ENCODE measurements at regions not wholly inside any gene's neighbourhood (a gene's known extent, or its start where the extent isn't known, plus 50 kb on each side); places are given as distances from the start of the nearest gene placed in this dataset.
"Not testable (repeated sequence)": the region's sequence is repeated elsewhere in the genome, so short reads cannot be mapped to it uniquely, and the experiment has no call there.

DNA sequence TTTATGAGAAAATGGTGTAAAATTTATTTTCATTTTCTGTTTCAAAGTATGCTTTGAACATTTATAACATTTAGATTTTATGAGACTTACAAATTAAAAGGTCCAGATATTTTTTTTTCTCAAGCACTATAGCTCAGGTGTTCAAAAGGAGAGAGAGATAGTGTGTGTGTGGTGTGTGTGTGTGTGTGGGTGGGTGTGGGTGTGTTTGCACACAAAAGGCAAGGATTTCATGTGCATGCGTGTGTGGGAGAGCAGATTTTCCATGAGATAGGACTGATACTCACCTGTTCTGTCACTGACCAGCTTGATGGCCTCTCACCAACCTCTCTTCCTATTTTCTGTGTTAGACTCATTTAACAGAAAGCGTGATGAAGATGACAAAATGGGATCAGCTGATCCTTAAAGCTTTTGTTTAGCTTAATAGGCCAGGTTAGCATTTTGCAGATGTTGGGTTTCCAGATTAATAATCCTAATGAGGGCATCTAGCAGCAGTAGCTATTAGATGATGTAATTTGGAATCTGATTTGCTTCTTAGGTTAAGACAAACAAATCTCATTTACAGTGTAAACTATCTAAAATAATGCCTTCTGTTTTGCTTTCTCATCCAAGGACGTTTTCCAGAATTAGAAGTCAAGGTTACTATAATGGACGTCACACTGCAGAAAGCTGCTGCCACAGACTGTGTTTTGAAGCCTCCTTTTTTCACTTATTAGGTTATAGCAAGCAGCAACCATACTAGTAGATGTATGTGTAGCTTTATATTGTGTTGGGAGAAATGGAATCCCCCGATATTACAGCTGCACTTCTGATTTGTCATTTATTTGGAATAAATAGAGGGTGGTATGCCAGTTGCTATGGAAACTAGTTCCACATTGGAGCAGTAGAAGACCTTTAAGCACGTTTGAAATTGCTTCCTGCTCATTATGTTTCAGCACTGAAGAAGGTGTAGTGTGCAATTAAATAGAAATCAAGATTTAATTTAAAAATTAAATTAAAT lies 355.6 kb downstream of the TAF11L14 start:
- DNase-seq: no peak

DNA sequence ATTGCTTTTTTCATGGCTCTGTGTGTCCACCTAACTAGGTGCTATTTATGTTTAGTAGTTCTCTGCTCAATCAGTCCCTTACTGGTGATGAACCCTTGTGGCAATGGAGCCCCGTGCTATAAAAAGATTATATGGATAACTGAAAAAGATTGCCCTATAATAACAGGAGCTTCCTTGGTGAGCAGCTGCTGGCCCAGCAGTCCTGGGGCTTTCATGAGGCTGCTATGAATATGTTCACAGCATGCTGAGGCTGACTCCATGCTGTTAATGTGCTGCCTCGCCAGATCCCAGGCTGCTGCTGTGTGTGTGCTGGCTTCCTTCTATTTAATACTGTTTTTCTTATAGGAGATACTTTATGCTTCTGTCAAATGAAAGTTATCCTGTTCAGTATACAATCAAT lies 357.5 kb downstream of the TAF11L14 start:
- no peak for DNase-seq

DNA sequence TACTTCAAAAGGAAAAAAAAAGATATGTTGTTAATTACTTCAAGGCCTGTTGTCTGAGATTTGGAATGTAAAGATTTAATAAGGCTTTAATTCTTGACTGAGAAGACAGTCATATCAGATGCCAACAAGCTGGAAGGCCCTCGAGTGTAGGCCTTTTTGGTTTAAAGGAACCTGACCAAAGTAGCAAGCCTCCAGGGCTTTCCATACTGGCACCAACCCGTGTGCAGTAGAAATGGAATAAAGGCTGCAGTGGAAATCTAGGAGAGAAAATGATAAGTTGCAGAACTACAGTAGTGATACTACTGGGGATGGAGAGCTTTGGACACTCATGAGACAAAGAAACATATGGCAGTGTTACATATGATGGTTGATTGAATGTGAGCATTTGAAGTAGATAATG lies 358.0 kb downstream of the TAF11L14 start:
- DNase-seq: no peak

DNA sequence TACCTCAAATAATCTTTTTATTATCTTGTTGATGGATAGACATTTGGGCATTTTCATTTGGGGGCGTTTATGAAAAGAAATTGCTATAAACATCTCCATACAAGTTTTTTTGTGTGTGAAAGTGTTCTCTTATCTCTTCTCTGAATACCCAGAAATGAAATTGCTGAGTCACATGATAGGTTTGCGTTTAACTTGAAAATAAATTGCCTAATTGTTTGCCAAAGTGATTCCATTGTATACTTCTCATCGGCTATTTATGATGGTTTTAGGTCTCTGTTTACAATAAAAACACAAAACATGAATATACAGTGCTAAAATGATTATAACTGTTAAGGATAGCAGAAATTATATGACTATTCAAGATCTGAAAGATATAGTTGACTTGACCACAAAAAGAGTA lies 361.7 kb downstream of the TAF11L14 start:
- DNase-seq: no peak

DNA sequence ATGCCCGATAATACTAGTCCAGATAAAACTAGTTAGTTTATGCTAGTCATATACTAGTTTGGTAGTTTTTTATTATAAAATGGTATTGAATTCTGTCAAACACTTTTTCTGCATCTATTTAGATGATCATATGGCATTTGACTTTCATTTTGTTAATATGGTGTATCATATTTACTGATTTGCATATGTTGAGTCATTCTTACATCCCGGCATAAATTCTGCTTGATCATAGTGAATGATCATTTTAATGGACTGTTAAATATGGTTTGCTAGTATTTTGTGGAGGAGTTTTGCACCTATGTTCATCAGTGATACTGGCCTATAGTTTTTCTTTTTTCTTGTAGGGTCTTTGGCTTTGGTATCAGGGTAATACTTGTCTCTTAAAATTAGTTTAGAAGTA lies 365.6 kb downstream of the TAF11L14 start:
- no peak for DNase-seq

DNA sequence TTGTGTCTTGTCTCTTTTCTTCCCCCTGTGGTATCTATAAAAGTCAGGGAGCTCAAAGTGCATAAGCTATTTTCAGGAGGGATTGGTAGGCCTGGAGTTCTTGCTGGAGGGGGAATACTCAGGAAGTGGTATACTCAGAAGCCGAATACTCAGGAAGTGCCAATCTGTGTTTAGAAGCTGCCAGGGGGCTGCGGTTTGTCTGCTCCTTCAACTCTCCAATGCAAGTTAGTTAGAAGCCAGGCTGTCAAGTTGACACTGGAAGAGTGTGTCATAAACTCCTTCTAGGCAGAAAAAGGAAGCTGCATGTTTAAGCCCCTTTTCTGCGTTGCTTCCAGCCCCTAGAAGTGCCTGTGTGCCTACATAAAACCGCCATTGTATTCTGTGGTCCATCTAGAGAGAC lies 366.5 kb downstream of the TAF11L14 start:
- no peak for DNase-seq

DNA sequence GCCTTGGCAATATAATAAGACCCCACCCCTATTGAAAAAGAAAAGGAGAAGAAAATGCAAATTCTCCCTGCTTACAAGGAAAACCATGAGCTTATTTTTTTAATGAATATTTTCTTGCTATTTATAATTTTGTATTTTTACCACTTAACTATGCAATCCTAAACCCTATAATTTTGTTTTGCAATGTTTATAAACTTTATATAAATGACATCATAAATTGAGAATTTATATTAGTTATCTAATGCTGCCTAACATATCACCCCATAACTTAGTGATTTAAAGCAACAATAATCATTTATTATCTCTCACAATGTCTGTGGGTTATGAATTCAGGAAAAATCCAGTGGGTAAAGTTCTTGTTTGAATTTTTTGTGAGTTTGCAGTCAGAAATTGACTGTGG lies 369.1 kb downstream of the TAF11L14 start:
- no peak for DNase-seq

DNA sequence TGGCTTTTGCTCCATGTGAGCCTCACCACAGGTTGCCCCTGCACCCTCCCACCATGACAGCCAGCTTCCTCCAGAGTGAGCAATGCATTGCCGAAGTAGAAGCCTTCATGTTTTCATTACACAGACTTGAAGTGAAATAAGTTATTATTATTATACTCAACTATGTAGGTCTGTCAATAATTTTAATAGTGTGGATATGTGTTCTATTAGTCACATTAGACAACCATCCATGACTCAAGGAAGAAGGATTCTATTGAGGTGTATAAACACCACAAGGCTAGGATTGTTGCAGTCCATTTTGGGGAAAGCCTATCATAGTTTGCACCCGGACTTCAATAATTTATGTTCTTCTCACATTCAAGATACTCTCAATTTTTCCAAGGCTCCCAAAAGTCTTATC lies 369.5 kb downstream of the TAF11L14 start:
- DNase-seq: no peak

DNA sequence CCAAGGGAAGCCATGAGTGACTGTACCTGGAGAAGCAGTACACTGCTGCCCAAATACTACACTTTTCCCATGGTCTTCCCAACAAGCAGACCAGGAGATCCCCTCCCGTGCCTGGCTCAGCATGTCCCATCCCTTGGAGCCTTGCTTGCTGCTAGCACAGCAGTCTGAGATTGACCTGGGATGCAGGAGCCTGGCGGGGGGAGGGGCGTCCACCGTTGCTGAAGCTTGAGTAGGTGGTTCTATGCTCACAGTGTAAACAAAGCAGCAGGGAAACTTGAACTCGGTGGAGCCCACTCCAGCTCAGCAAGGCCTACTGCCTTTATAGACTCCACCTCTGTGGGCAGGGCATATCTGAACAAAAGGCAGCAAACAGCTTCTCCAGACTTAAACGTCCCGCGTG lies 372.0 kb downstream of the TAF11L14 start:
- not testable (repeated sequence) for DNase-seq

DNA sequence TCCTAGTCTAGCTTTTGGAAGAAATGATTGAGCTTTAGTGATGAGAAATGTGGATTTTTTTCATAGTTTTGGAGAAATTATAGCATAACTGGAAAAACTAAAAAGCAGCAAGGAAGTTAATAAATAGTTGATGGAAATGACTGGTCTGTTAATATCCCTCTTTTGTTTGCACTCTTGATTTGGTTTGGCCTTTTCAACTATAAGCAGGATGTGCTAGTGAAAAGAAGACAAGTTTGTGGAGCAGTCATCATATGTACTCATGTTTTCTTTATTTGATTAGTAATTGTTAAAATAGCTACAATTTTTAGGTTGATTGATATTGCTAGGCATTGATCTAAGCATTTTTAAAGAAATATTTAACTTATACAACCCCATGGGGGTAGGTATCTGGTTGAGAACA lies 374.7 kb downstream of the TAF11L14 start:
- DNase-seq: no peak

DNA sequence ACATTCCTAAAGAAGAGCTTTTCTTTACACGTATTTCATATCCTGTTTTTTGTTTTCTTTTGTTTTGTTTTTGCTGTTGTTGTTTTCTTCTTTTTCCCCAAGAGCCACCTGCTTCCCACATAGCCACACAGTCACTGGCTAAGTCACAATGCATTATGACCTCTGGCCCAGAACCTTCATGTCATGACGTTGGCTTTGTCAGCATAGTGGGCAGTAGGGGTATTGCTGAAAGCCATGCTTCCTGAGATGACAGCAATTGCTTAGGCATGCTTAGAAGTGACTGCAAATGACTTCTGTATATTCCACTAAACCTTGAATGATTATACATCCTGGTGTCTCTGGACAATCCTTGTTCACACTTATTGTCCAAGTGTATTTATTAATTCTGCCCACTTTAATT lies 375.8 kb downstream of the TAF11L14 start:
- DNase-seq: no peak

DNA sequence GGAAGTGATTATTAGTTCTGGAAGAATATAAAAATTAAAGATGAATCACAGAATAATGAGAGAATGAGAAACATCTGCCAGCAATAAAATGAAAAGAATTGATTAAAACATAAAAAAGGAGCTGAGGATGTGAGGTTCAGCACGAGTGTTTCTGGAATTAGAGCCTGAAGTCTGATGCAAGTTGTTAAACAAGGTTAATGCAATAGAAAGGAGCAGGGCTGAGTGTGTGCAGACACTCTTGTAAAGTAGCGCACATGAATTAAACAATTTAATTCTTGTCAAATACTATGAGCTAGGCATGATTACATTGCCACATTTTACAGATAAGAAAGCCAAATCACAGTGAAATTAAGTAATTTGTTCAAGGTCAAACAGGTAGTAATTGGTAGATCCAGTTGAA lies 384.2 kb downstream of the TAF11L14 start:
- no peak for DNase-seq

DNA sequence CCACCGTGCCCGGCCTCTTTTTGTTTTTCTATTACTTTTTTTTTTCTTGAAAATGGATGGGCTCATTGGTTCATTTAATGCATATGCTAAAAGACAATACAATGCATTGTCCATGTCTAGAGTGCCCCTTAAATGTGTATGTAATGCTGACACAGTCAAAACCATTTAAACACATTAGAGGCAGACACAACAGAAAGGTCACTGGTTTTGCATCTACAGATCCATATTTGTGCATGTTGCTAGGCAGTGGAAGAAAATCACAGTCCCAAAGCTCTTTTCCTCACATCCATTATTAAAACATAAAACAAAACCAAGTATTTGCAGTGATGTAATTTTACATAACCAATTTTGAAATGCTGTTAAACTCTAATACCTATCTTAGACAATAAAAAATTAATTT lies 389.0 kb downstream of the TAF11L14 start:
- no peak for DNase-seq

DNA sequence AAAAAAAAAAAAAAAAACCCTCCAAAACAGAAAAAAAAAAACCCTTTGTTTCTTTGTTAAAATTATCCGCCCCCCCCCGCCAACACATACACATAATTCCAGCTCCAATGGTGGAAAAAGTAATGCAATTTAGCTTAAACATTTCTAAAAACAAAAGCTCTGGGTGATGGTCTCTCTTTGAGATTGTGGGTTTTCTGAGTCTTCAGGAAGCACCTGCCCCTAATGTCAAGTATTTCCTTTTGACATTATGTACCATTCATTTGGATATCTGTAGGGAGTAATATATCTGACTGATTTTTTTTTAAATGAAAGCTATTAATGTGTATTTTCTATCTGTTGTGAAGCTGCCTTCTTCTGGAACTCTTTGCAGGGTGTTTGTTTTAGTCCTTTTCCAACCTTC lies 389.7 kb downstream of the TAF11L14 start:
- no peak for DNase-seq

DNA sequence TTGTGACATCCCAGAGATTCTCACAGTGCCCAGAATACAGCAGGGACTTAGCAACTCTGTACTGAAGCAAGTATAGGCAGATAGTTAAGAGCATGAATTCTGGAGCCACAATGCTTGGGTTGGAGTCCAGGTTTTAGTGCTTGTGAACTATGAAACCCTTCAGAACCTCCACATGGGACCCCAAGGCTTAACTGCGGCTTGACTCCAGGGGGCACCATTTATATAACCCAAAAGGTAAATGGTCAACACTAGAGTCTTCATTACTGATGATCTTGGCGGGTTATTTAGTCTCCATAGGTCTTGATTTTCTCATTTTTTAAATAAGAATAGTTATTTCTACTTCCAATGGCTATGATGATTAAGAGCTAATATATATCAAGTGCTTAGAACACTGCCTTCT lies 390.3 kb downstream of the TAF11L14 start:
- no peak for DNase-seq

DNA sequence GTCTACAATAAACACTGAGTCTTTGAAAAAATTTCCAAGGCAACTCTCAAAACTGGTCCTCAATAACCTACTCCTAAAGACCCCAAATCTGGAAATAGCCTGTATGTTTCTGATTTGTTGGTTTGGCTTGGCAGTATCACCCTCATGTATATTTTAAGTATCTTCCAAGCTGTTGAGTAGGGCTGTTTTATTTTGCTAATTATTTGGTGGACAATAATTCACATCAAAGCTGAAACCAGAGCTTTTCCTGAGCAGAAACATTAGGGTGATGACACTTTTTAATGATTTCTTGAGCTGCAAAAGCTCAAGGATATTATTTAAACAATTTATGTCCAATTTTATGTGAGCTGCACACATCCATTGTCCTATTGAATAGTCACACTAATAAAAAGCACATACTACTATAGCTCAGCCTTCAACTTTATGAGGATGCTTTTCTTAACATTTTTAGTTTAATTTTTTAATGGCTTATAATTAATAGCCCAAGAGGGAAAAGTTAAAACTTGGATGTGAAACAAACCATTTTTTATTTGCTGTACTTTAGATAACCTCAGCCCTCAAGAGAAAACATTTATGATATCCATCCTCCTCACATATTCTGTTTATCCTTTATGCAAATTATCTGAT lies 393.1 kb downstream of the TAF11L14 start:
- no peak for DNase-seq

DNA sequence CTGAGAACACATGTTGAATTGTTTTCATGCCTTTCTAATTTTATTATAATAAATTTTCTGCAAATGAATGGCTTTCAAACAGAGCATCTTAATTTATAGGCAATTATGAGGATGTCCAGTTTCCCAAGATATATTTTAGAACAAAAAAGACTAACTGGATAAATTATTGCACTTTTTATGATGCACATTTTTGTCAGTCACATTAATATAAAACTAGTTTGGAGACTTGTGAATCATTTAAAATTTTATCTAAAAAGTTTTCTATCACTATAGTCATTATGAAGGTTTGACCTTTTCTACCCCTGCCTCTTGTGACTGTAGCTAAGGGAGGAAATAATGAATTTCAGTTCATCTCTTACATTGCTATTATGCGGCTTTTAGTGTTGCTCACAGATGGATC lies 393.8 kb downstream of the TAF11L14 start:
- no peak for DNase-seq

DNA sequence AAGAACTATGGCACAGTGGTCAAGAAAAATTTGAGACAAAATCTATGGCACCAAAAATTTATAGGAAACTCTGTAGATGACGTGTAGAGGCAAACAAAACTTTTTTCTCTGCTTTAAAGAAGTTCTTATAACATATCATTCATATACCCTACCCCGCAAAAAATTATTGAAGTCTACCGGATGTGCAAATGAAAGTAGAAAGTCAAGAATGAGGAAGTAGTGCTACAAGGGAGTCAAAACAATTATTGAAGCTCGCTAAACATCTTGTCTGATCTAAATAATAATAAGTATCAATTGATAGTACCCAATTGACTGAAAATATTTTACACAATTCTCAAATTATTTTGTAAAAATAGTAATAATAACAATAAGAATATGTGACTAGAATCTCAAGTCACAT lies 398.5 kb downstream of the TAF11L14 start:
- no peak for DNase-seq

DNA sequence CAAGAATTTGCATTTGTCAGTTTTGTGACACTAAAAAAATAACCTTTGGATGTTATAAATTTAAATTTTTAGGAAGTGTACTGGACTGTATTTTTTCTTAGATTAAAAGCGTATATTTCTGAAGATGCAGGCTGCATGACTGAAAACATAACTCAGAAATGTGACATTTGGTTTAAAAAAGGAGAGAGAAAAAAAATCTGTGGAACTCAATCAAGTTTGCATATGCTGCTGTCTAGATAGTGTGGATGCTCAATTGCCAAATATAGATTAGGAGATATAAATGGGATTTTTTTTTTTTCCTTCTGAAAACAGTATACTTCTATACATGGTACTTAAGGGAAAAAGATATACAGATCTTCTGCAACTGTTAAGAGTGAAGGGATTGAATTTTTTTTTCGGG lies 402.3 kb downstream of the TAF11L14 start:
- DNase-seq: no peak

DNA sequence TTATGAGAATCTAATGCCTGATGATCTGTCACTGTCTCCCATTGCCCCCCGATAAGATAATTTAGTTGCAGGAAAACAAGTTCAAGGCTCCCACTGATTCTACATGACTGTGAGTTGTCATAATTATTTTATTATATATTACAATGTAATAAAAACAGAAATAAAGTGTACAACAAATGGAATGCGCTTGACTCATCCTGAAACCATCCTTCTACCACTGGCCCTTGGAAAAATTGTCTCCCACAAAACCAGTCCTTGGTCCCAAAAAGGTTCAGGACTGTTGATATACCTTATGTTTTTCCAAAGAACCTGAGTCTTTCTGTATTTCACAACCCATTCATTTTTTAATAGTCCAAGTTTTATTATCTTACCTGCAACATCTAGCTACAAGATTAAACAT lies 403.5 kb downstream of the TAF11L14 start:
- DNase-seq: no peak

DNA sequence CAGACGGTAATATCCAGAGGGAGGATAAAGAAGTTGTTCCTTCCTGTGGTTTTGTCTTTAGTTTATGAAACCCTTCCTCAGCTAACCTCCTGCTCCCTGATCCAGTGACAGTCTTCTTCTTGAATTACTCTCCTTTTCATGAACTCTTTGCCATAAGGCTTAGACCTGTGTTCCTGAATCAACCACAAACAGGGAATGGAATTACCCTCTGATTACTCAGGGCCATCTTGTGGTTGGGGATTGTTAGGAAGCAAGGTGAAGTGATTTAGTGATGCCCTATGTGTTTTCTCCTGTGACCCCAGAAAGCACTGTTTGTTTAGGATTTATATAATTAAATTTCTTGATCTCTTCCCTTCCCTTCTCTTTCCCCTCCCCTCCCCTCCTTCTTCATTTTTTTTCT lies 409.1 kb downstream of the TAF11L14 start:
- DNase-seq: no peak

DNA sequence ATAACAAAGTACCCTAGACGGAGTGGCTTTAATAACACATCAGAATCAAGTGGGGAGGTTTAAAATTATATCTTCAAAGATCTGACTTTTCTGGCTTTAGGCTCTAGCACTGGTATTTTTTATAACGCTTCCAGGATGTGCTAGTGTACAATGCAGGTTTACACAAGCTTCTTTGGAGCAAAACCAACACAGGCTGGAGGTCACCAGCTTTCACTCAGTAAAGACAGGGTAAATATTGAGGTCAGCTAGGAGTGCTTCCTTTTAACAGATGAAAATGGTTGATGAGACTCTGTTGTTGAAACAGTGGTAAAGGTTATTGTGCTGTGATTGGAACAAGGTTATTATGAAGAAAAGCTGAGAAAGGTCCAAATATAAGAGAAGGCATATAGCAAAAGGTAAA lies 414.2 kb downstream of the TAF11L14 start:
- no peak for DNase-seq

DNA sequence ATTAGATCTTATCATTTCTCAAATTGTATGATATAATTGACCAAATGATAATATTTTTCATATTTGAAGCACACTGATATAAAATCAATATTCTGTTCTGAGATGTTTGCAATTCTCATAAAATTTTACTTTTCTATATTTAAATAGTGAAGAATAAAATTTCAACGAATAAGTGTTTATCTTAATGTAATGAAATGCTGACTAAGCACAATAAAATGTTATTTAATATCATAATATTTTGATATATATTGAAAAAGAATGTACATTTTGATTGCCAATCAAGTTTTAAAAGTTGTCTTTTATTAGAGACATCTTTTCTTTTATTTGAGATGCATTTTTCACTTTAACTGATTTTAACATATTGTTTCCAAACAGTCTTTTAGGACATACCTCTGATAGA lies 416.1 kb downstream of the TAF11L14 start:
- DNase-seq: no peak

DNA sequence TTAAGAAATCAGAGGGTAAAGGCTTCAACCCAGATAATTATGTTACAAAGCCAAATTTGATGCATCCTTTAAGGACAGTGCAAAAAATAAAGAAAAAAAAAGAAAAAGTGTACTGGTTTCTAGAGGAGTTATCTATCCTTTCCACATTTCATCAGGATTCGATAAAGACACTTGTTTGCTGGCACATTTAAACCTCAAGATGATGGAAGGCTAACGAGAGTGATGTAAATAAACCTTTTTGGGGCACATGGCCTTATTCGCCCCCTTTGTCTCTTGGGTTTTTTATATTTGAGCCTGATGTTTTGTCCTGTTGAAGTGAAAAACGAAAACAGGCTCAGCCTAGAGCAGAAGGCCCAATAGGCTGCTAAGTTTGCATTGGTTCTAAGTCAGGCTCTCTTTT lies 416.5 kb downstream of the TAF11L14 start:
- DNase-seq: no peak

DNA sequence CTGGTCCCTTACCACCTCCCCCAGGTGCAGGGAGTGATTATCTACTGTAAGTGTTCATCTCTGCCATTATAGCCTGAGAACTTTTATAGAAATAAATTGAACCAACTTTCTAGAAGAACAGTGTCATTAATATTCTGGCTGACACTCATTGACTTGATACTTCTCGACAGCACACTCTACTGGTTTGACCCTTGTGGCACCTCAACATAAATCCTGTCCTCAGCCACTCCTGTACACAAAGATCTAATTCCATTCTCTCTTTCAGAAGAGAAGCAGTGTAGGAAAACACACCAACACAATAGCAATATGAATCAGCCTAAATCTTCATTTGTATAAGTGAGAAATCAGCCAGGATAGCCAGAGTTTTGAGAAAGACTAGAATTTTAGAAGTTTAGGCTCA lies 417.7 kb downstream of the TAF11L14 start:
- DNase-seq: no peak

Data from stimulated activated naive CD4-positive, alpha-beta T cell treated with Interleukin-2 at 50 U/mL for 16 hours (primary cell).